Adrenal gland (tissue), 5 donors: ENCODE measurements at regions not wholly inside any gene's neighbourhood (a gene's known extent, or its start where the extent isn't known, plus 50 kb on each side); places are given as distances from the start of the nearest gene placed in this dataset.

ENCODE experiments used
- CTCF ChIP-seq, 6 experiments: fragments of 450-650 bp in 4 of 6; fragments of 200-600 bp in 2 of 6; sonication (generic) in 1 of 6; IDR thresholded peaks; 1 replicate in 5 of 6; 2 replicates in 1 of 6; pipeline versions ENCODE4 v1.5.1 to v1.8.0; 2016 to 2021; ENCODE audit warnings: antibody characterized with exemption in 6 of 6, mild to moderate bottlenecking in 2 of 6, moderate library complexity in 1 of 6
- POLR2A ChIP-seq, 2 donors: fragments of 450-650 bp; IDR thresholded peaks; one replicate each; pipeline ENCODE4 v1.6.1; 2017; ENCODE audit warnings: antibody characterized with exemption in 2 of 2, mild to moderate bottlenecking in 2 of 2, moderate library complexity in 1 of 2
- donor health status: DM: no; HTN: no; CAD: no.

DNA sequence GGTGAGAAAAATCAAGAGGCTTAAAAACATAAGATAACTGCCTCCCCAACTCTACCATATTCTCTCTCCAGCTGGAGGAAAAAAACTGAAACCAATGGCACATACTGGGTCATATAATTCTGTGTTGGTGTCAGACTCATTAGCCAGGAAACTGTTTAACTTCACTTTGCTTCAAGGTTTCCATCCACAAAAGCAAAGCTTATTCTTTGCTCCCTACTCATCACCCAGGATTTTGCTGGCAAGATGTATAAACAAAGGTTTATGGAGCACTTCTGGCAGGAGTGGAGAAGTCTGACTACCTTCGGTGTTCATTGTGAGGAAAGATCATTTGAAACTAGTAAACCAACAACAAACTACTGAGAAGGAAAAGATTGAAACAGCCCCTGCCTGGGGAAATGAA, 197.5 kb upstream of the SERP2 start:
- TF ChIP-seq CTCF (IDR thresholded peaks at IDR 0.05): no peak
- no peak for TF ChIP-seq POLR2A (IDR thresholded peaks at IDR 0.05)
